ENCODE measurements at regions not wholly inside any gene's neighbourhood (a gene's known extent, or its start where the extent isn't known, plus 50 kb on each side); places are given as distances from the start of the nearest gene placed in this dataset.

- intact Hi-C loops (cut with micrococcal nuclease; ENCODE audit: unreplicated experiment) = no loop called here
- ChIA-PET CTCF (no interaction called here), RAD21 (ENCODE audit: unreplicated experiment) (no interaction called here), SMC1A (ENCODE audit: uncharacterized antibody, unreplicated experiment) (no interaction called here), POLR2A (no interaction called here)
- H3K79me2 ChIP-seq (ENCODE audit: control insufficient read depth, insufficient read depth, low read length) = no peaks in the 10 kb centered on the region
- H3K4me1 ChIP-seq (ENCODE audit: control insufficient read depth, insufficient read depth, low read length) = no peaks in the 10 kb centered on the region
- H2AFZ ChIP-seq (ENCODE audit: control insufficient read depth, low read depth, low read length) = no peak overlapping the region
- H3K27me3 ChIP-seq (replicated peaks in 1 of 2; ENCODE audit: control insufficient read depth in 2 of 2, insufficient read depth in 2 of 2, low read length in 1 of 2) = no peaks in the 10 kb centered on the region; a peak in 1 of 4 replicates
- no peak for ATAC-seq
- 73% methylated on average over 1 of the region's 1 CpG for WGBS (ENCODE audit: insufficient coverage, insufficient replicate concordance, low lambda C conversion rate, missing lambda C conversion rate)
- FAIRE-seq = no peak
- H3K9ac ChIP-seq (ENCODE audit: control insufficient read depth, insufficient read depth, low read length) = no peak overlapping the region
- no peak overlapping the region for H3K27ac ChIP-seq (ENCODE audit: control insufficient read depth, insufficient read depth)
- no TSS peak for BruUV-seq (replicated peaks)
- TF ChIP-seq EZH2 (IDR thresholded peaks at IDR 0.05; ENCODE audit: borderline replicate concordance, control insufficient read depth, low read depth, low read length) (no peak), CHD1 (IDR thresholded peaks at IDR 0.05; ENCODE audit: low read depth, low read length) (no peak), RCOR1 (conservative IDR thresholded peaks at IDR 0.05; ENCODE audit: low read depth, low read length) (no peak), TAF1 (IDR thresholded peaks at IDR 0.05; ENCODE audit: borderline replicate concordance, low read depth, low read length) (no peak), STAT1 (conservative IDR thresholded peaks at IDR 0.05) (no peak)
- no peak overlapping the region for H3K4me2 ChIP-seq (ENCODE audit: control insufficient read depth, insufficient read depth)
- no peaks in the 10 kb centered on the region for H3K36me3 ChIP-seq (ENCODE audit: control insufficient read depth in 2 of 2, insufficient read depth in 2 of 2, low read length in 1 of 2)
- no peaks in the 10 kb centered on the region for H3K9me3 ChIP-seq (replicated peaks; ENCODE audit: control insufficient read depth, insufficient read depth, low read length)
- no peaks in the 10 kb centered on the region for H4K20me1 ChIP-seq (ENCODE audit: control insufficient read depth, insufficient read depth)
- no peak for DNase-seq (ENCODE audit: low read depth, low spot score)
- in situ Hi-C loops (cut with MboI) = no loop called here
- H3K4me3 ChIP-seq = no peak overlapping the region
These were observed 53.4 kb upstream of the NAV3 start for GRCh38 chr12:77777274-77777673.

GRCh38 chr12:77774761-77775160, 55.9 kb upstream of the NAV3 start:
- Histone ChIP-seq H3K4me3 (no peak overlapping the region), H3K4me1 (ENCODE audit: control insufficient read depth, insufficient read depth, low read length) (no peaks in the 10 kb centered on the region), H2AFZ (ENCODE audit: control insufficient read depth, low read depth, low read length) (no peak overlapping the region), H3K36me3 (ENCODE audit: control insufficient read depth in 2 of 2, insufficient read depth in 2 of 2, low read length in 1 of 2) (no peaks in the 10 kb centered on the region), H3K27me3 (replicated peaks in 1 of 2; ENCODE audit: control insufficient read depth in 2 of 2, insufficient read depth in 2 of 2, low read length in 1 of 2) (no peaks in the 10 kb centered on the region; a peak in 1 of 4 replicates), H3K9ac (ENCODE audit: control insufficient read depth, insufficient read depth, low read length) (no peak overlapping the region), H4K20me1 (ENCODE audit: control insufficient read depth, insufficient read depth) (no peaks in the 10 kb centered on the region), H3K9me3 (replicated peaks; ENCODE audit: control insufficient read depth, insufficient read depth, low read length) (no peaks in the 10 kb centered on the region), H3K4me2 (ENCODE audit: control insufficient read depth, insufficient read depth) (no peak overlapping the region), H3K79me2 (ENCODE audit: control insufficient read depth, insufficient read depth, low read length) (no peaks in the 10 kb centered on the region), H3K27ac (ENCODE audit: control insufficient read depth, insufficient read depth) (no peak overlapping the region)
- in situ Hi-C loops (cut with MboI) = no loop called here
- TF ChIP-seq SP1 (IDR thresholded peaks at IDR 0.05; ENCODE audit: low read depth, low read length) (no peak), SREBF2 (IDR thresholded peaks at IDR 0.05; ENCODE audit: low read length) (no peak)
- CTCF ChIA-PET = no interaction called here
- no peak for ATAC-seq
- FAIRE-seq = no peak
- WGBS (ENCODE audit: insufficient coverage, insufficient replicate concordance, low lambda C conversion rate, missing lambda C conversion rate) = 45% methylated on average over 5 of the region's 5 CpGs
- RAD21 ChIA-PET (ENCODE audit: unreplicated experiment) = no interaction called here
- POLR2A ChIA-PET = no interaction called here
- BruUV-seq (replicated peaks) = no TSS peak
- DNase-seq (ENCODE audit: low read depth, low spot score) = no peak
- intact Hi-C loops (cut with micrococcal nuclease; ENCODE audit: unreplicated experiment) = no loop called here
- SMC1A ChIA-PET (ENCODE audit: uncharacterized antibody, unreplicated experiment) = interaction anchor here (0.9 kb wide), 1 partner anchor 22 kb away, joined by 3 read pairs; no protein-coding TSS in a partner anchor

Data from GM12878 (cell line).